NCI-H82 (cell line): ENCODE measurements at regions not wholly inside any gene's neighbourhood (a gene's known extent, or its start where the extent isn't known, plus 50 kb on each side); places are given as distances from the start of the nearest gene placed in this dataset.

ENCODE experiments used
- DNase-seq: peaks from one replicate; lab custom pipeline; 2025; lab: John Stamatoyannopoulos, UW

- DNase-seq, result no peak
Measured at GRCh38 chr7:155360495-155361345, 63.0 kb downstream of the INSIG1 start.

DNA sequence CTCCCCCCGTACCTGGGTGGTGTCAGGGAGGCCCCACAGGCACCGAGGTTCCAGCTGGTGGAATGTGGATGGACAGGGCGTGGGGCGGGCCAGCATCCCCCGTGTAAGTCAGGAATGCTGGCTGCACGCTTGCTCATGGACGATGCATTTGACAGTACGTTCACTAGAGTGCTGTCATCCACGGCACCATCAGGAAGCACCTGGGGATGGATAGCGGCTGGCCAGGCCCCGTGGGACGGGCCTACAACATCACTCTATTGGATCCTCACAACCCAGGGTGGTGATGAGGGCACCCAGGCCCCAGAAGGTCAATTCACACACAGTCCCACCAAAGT, 63.6 kb downstream of the INSIG1 start:
- no peak for DNase-seq

GRCh38 chr7:155361947-155362346, 64.3 kb downstream of the INSIG1 start:
- no peak for DNase-seq

DNA sequence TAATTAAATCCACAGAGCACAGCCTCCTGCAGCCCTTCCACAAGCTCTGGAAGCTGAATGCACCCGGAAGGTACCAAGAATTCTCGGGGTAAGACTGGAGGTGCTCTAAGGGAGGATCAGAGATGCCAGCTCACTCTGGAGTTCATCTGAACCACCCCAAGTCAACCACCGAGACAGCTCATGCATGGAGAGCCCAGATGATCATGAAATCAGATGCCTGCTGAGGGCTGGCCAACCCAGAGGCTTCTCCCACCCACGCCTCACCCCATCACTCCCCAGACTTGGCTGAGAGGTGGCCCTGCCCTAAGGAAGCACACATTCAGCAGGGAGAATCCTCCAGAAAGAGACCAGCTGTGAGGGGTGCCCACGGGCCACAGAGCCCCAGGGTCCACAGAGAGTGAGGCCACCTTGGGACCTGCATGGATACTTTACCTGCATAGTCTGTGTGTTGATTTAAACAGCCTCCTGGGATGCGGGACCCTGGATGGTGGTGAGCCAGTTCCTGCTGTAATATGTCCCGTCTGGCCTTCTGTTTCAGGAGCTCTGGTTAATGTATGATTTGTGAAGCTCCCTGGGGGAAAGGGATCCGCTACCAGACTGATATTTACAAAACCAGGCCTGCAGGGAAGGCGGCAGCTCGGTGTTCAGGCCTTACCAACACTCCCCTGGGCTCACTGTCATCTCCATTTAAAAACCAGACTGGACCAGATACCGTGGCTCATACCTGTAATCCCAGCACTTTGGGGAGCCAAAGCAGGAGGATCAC, 64.9 kb downstream of the INSIG1 start:
- no peak for DNase-seq

DNA sequence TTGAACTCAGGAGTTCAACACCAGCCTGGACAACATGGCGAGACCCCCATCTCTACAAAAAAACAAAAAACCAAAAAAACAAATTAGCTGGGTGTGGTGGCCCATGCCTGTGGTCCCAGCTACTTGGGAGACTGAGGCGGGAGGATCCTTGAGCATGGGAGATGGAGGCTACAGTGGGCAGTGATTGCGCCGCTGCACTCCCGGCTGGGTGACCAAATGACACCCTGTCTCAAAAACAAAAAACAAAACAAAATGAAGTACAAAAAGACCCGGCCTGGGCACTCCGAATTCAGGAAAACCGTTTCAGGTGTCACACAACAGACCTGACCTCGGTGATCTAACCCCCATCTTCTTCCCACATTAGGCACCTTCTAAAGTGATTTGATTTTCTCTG, 65.5 kb downstream of the INSIG1 start:
- no peak for DNase-seq

DNA sequence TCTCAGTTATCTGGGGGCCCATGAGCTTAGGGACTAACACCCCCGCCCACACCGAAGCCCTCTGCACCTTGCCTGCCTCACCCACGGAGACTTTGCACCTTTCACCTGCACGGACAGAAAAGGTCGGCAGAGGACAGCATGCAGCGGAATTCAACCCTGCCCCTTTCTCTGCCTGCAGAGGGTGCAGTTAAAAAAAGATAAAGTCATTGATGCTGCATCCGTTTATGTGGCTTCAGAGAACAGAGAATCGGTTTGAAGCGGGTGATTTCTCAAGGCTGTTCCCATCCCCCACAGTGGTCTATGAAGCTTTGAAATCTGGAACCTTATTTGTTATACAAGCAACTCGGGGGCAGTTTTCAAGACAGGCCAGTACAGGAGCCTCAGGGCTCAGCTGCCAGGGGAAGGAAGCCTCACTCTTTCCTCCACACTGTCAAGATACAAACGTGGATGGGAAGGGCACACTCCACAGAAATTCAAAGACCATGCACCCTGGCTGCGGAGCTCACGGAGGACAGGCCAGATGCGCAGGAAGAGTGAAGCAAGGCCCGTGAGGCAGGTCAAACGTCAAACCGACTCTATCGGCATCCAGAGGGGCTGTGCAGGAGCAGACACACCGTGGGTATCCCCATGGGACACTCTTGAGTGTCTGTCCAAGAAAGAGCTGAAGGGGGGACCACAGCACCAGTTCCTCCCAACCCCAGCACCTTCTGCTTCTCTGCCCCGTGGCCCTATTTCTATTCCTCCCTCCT, 66.3 kb downstream of the INSIG1 start:
- DNase-seq, result no peak

DNA sequence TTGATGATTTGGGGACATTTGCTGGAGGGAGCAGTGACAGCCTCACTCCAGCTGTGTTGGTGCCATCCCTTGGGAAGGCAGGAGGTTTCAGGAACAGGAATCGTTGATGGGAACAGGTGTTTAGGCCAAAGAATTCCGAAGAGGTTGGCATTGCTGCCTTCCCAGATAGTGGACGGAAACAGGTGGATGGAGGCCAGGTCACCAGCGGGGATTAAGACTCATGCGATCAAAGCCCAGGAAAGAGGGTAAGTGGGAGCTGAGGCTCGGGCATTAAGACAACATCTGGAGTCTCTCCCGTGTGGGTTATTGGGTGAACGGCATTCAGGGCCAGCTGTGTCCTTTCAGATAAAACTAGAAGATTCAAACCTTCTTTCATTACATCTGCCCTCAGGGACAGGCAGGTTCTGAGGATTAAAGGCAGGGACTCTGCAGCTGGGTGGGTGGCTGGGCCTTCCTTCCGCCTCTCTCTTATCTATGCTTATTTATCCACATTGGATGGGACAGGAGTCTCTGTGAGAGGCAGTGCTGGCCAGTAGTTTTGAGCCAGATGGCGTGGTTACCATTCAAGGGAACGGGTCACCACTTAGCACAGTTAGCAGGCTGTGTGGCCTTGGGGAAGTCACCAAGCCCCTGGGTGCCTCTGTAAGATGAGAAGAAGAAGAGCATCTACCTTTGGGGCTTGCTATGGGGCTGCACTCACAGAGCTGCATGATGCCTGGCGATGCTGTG, 67.6 kb downstream of the INSIG1 start:
- no peak for DNase-seq

- no peak for DNase-seq
Measured at GRCh38 chr7:155368894-155369600, 71.4 kb downstream of the INSIG1 start.

- DNase-seq, result no peak
Measured at GRCh38 chr7:155369766-155370165, 72.1 kb downstream of the INSIG1 start.

- no peak for DNase-seq
Measured at GRCh38 chr7:155371331-155371883, 73.7 kb downstream of the INSIG1 start.

DNA sequence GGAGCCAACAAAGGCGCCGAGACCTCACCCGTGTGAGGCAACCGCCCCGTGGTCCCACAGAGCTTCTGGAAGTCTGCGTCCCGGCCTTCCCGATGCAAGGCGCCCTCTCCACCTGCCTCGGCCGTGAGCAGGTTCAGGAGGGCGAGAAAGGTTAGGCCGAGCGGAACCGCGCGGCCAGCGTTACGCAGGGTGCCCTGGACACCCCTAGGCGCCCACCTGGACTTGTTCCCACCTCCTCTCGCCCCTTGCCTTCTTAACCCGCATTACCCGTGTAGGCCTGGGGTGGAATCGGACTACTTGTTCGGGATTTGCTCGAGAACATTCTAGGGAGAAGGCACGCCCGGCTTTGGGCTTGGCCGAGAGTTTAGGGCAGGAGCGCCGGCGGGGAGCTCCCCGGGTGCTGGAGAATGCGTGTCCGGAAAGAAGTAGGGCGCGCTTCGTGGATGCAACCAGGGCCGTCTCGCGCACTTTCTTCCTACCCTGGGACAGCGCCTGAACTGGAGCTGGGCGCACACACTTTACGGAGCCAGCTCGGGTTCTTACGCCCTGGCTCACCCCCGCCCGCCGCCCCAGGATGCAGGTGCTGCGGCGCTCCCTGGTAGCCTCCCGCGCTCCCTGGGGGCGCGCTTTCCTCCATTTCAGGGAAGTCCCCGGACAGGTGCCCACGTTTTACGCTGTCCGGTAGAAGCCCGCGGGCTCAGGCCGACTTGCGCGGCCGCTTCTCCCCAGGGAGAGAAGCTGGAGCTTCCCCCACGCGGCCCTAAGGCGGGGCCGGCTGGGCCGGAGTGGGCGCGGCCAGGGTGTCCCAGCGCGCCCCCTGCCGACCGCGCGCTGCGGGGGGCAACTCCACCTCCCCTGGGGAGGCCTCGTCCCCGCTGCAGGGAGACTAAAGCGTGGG, 74.5 kb downstream of the INSIG1 start:
- DNase-seq, result peak; percentile 59

- no peak for DNase-seq
Measured at GRCh38 chr7:155372782-155373358, 75.2 kb downstream of the INSIG1 start.

- DNase-seq, result no peak
Measured at GRCh38 chr7:155373359-155374273, 75.9 kb downstream of the INSIG1 start.

DNA sequence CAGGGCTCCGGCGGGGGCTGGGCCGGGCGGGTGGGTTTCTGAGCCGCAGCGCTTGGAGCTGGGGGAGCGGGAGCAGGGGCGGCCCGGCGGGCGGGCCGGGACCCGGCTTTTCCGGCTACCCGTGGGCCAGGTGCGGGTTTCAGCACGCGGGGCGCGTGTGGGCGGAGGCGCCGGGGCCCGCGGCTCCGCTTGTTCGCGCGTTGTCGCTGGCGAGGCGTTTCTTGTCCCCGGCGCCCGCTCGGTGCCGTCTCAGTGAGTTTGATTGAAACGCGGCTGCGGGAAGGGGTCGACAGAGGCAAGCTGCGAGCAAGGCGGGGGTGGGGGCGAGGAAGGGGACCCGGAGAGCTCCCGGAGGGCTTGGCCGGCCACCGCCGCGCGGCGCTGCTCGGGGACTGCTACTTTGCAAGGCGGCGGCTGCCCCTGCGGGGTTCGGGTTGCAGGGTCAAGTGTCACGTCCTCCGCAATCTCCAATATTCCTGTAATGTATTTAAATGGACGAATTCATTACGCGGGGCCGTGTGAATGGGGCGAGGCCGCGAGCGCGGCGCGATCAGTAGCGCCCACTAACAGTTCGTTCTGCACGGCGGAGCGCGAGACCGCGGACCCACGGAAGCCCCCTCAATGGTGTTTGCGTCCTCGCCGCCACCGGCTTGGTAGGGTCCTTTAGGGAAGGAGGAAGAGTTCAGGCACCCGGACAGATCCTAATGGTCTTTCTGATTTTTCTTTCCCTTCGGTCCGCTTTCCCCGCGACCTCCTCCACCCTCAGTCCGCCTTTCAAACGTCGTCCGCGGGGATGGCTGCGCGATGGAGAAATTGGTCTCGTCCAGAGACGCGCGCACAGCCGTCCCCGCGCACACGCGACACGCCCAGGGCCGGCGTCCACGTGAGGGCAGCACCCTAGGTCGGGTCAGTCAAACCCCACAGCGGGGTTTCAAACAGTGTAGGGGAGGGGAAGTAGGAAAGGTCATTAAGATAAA, 76.9 kb downstream of the INSIG1 start:
- DNase-seq, result no peak

DNA sequence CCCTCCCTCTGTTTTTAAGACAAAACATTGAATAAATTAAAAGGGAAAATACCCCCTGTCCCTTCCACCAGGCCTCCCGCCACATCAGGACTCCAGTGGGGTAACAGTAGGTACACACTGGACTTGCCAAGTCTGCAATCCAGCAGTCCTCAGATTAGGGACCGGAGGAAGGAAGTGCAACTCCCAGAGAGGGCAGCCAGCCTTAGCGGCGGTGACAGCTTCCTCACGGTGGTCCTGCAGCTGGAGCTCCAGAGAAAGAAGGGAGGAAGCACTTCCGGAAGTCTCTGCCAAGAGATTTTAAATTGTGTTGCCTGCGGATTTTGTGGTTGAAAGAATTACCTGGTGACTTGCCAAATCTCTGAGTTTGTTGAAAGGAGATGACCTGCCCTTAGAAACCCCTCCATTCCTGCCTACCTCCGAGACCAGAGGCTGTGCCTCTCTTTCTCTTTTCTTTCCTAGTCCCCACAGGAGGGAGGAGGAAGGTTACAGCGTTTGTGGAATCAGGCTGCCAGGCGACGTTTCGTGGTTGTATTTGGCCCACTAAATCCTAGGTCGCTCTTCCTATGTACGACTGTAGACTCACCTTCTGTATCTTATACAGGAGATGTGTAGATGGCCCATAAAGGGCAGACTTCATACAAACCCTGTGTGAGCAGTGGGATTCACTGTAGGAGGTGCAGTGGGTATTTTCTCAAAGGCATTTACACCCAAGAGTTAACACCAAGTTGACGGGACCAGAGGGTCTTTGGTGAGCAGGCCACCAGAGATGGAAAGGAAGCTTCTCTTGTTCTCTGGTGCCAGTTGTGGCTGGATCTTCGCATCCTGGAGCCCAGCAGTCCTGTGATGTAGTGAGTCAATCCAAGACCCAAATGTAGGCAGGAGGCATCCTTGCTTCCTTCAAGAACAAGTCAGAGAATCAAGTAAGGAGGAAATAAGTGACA, 77.9 kb downstream of the INSIG1 start:
- DNase-seq, result no peak
